SK-N-SH (cell line): ENCODE measurements at regions not wholly inside any gene's neighbourhood (a gene's known extent, or its start where the extent isn't known, plus 50 kb on each side); places are given as distances from the start of the nearest gene placed in this dataset.
A peak's percentile ranks its signal among the peaks of the same experiment; 100 is the strongest.

Source experiments
- CTCF ChIA-PET: fragments of 300-600, 350-600 bp; formaldehyde crosslinking; extraction: SDS; loops from one replicate; lab custom pipeline; 2021; lab: Yijun Ruan, JAX
- POLR2A ChIA-PET: fragments of 350-600 bp; sonication (Branson Sonifier 250); formaldehyde crosslinking; extraction: SDS; loops from one replicate; lab custom pipeline; 2020; ENCODE audit warnings: antibody characterized with exemption, inconsistent platforms; lab: Yijun Ruan, JAX
- DNase-seq: peaks from one replicate; pipeline ENCODE4 v3.0.0; 2012
- H2AFZ ChIP-seq: fragments of 200-600 bp; sonication (generic); 2 replicates; pipeline ENCODE4 v1.8.1; 2016; ENCODE audit warnings: antibody characterized with exemption, mild to moderate bottlenecking, low read depth
- H3F3A ChIP-seq: fragments of 200-600 bp; sonication (generic); replicated peaks from 2 replicates; pipeline ENCODE3; 2016; ENCODE audit warnings: antibody characterized with exemption, mild to moderate bottlenecking; ENCODE audit not compliant: insufficient read depth
- H3K27ac ChIP-seq, 2 experiments: fragments of 200-500 bp in 1 of 2; fragments of 200-600 bp in 1 of 2; sonication (Bioruptor generic) in 1 of 2; sonication (generic), shearing (Covaris generic) in 1 of 2; 2 replicates each; pipeline versions ENCODE4 v1.5.1 to v1.6.1; 2014 to 2016; ENCODE audit warnings: low read depth in 2 of 2, inconsistent platforms in 1 of 2, low read length in 1 of 2, mild to moderate bottlenecking in 1 of 2, mixed read lengths in 1 of 2
- H3K27me3 ChIP-seq: fragments of 200-600 bp; sonication (generic), shearing (Covaris generic); 2 replicates; pipeline ENCODE4 v1.6.1; 2016; ENCODE audit warnings: mixed run types; ENCODE audit not compliant: insufficient read depth
- H3K36me3 ChIP-seq, 2 experiments: fragments of 200-500 bp in 1 of 2; fragments of 200-600 bp in 1 of 2; sonication (Bioruptor generic) in 1 of 2; sonication (generic) in 1 of 2; replicated peaks in 1 of 2; 2 replicates each; pipeline versions ENCODE3 to v1.5.1; 2014 to 2016; ENCODE audit warnings: low read length in 1 of 2, mild to moderate bottlenecking in 1 of 2; ENCODE audit not compliant: insufficient read depth in 2 of 2, control insufficient read depth in 1 of 2
- H3K4me1 ChIP-seq, 2 experiments: fragments of 200-500 bp in 1 of 2; fragments of 200-600 bp in 1 of 2; sonication (Bioruptor generic) in 1 of 2; sonication (generic), shearing (Covaris generic) in 1 of 2; 2 replicates each; pipeline versions ENCODE4 v1.5.1 to v1.6.1; 2014 to 2016; ENCODE audit warnings: low read depth in 1 of 2, low read length in 1 of 2, mixed run types in 1 of 2; ENCODE audit not compliant: insufficient read depth in 2 of 2, control insufficient read depth in 1 of 2
- H3K4me2 ChIP-seq: fragments of 200-600 bp; sonication (generic), shearing (Covaris generic); 2 replicates; pipeline ENCODE4 v1.6.1; 2017; ENCODE audit warnings: mixed run types
- H3K4me3 ChIP-seq, 2 experiments: fragments of 200-500 bp in 1 of 2; fragments of 200-600 bp in 1 of 2; sonication (Bioruptor generic) in 1 of 2; sonication (generic), shearing (Covaris generic) in 1 of 2; 2 replicates each; pipeline versions ENCODE4 v1.5.1 to v1.8.1; 2014 to 2016; ENCODE audit warnings: low read depth in 2 of 2, inconsistent platforms in 1 of 2, low read length in 1 of 2, mild to moderate bottlenecking in 1 of 2, mixed read lengths in 1 of 2, moderate library complexity in 1 of 2
- H3K79me2 ChIP-seq: fragments of 200-600 bp; sonication (generic); 2 replicates; pipeline ENCODE4 v1.8.1; 2017; ENCODE audit warnings: mild to moderate bottlenecking; ENCODE audit not compliant: insufficient read depth
- H3K9ac ChIP-seq: fragments of 200-600 bp; sonication (generic); 2 replicates; pipeline ENCODE4 v1.6.1; 2017; ENCODE audit warnings: mixed run types
- H3K9me2 ChIP-seq: fragments of 200-600 bp; sonication (generic); 2 replicates; pipeline ENCODE4 v1.6.1; 2017; ENCODE audit warnings: mixed run types
- H3K9me3 ChIP-seq: fragments of 200-600 bp; sonication (generic); 2 replicates; pipeline ENCODE4 v1.6.1; 2017; ENCODE audit warnings: mixed run types, mild to moderate bottlenecking, moderate library complexity
- H4K20me1 ChIP-seq: fragments of 200-600 bp; sonication (generic); 2 replicates; pipeline ENCODE4 v1.6.1; 2017; ENCODE audit warnings: mild to moderate bottlenecking, mixed run types; ENCODE audit not compliant: insufficient read depth
- ELF1 ChIP-seq: IDR thresholded peaks from 2 replicates; pipeline ENCODE4 v1.4.0; 2012
- EP300 ChIP-seq, 2 experiments: IDR thresholded peaks; 2 replicates each; pipeline versions ENCODE4 v1.4.0 to v1.6.1; 2012; ENCODE audit warnings: borderline replicate concordance in 1 of 2, low read depth in 1 of 2, low read length in 1 of 2
- EZH2phosphoT487 ChIP-seq: fragments of 200-600 bp; sonication (generic); IDR thresholded peaks from 2 replicates; pipeline ENCODE4 v1.6.1; 2017; ENCODE audit warnings: low read depth, mixed run types, mild to moderate bottlenecking, antibody characterized with exemption, moderate library complexity, borderline replicate concordance
- FOXM1 ChIP-seq: IDR thresholded peaks from 2 replicates; pipeline ENCODE4 v1.4.0; 2012; ENCODE audit warnings: low read depth, mild to moderate bottlenecking
- GABPA ChIP-seq: IDR thresholded peaks from 2 replicates; pipeline ENCODE4 v1.4.0; 2012; ENCODE audit warnings: low read depth, mild to moderate bottlenecking
- GATA2 ChIP-seq: sonication (generic); formaldehyde crosslinking; IDR thresholded peaks from 2 replicates; pipeline ENCODE4 v1.5.0; 2020; ENCODE audit warnings: mild to moderate bottlenecking, missing genetic modification reagents
- MXI1 ChIP-seq: IDR thresholded peaks from 2 replicates; pipeline ENCODE4 v1.6.1; 2012; ENCODE audit warnings: mild to moderate bottlenecking, low read depth, low read length, improper control_type of control experiment
- NFIC ChIP-seq: IDR thresholded peaks from 2 replicates; pipeline ENCODE4 v1.4.0; 2012; ENCODE audit warnings: borderline replicate concordance
- NRF1 ChIP-seq: IDR thresholded peaks from 2 replicates; pipeline ENCODE4 v1.6.1; 2012; ENCODE audit warnings: low read depth, mild to moderate bottlenecking, low read length
- PBX3 ChIP-seq: IDR thresholded peaks from 2 replicates; pipeline ENCODE4; 2012
- POLR2AphosphoS5 ChIP-seq: IDR thresholded peaks from 2 replicates; pipeline ENCODE4 v1.6.1; 2012; ENCODE audit warnings: low read depth, low read length
- RAD21 ChIP-seq: IDR thresholded peaks from 2 replicates; pipeline ENCODE4 v1.6.1; 2012; ENCODE audit warnings: mild to moderate bottlenecking, low read length
- RCOR1 ChIP-seq: fragments of 150-350 bp; IDR thresholded peaks from 2 replicates; pipeline ENCODE4 v1.6.1; 2017; ENCODE audit warnings: antibody characterized with exemption, low read length
- REST ChIP-seq: IDR thresholded peaks from 2 replicates; pipeline ENCODE4 v1.6.1; 2012; ENCODE audit warnings: mild to moderate bottlenecking, low read depth, low read length, moderate library complexity
- RFX5 ChIP-seq: IDR thresholded peaks from 2 replicates; pipeline ENCODE4 v1.6.1; 2012; ENCODE audit warnings: mild to moderate bottlenecking, improper control_type of control experiment, low read length
- TAF1 ChIP-seq: IDR thresholded peaks from 2 replicates; pipeline ENCODE4 v1.6.1; 2012; ENCODE audit warnings: low read depth, mild to moderate bottlenecking, low read length, moderate library complexity, borderline replicate concordance
- TEAD4 ChIP-seq: IDR thresholded peaks from 2 replicates; pipeline ENCODE4 v1.4.0; 2012; ENCODE audit warnings: mild to moderate bottlenecking, borderline replicate concordance; ENCODE audit not compliant: insufficient read depth
- USF1 ChIP-seq: IDR thresholded peaks from 2 replicates; pipeline ENCODE4 v1.4.0; 2012; ENCODE audit warnings: low read depth, borderline replicate concordance
- YY1 ChIP-seq: IDR thresholded peaks from 2 replicates; pipeline ENCODE4 v1.4.0; 2012; ENCODE audit warnings: low read depth, mild to moderate bottlenecking
- WGBS: methylation state at CpG from one replicate; pipeline ENCODE4 v1.1.6; 2017; ENCODE audit warnings: low lambda C conversion rate; 5-methylcytosine and 5-hydroxymethylcytosine counted together

GRCh38 chr6:9717568-9717967 lies 697.3 kb downstream of the TFAP2A start:
- POLR2A ChIA-PET: no interaction called here
- no peak for DNase-seq
- WGBS: 4% methylated on average over 3 of the region's 3 CpGs
- CTCF ChIA-PET: no interaction called here
- Histone ChIP-seq H2AFZ (no peak overlapping the region), H3K36me3 (no peaks in the 10 kb centered on the region), H3K27ac (no peak overlapping the region), H3K4me3 (no peak overlapping the region), H4K20me1 (no peaks in the 10 kb centered on the region), H3K4me1 (no peaks in the 10 kb centered on the region), H3K79me2 (no peaks in the 10 kb centered on the region), H3F3A (no peaks in the 10 kb centered on the region), H3K9me2 (no peaks in the 10 kb centered on the region), H3K9ac (no peak overlapping the region), H3K9me3 (no peaks in the 10 kb centered on the region), H3K4me2 (no peak overlapping the region), H3K27me3 (no peaks in the 10 kb centered on the region; the same call in 1 of the 2 replicates)
- TF ChIP-seq GATA2 (CRISPR knock-in tag) (no peak), EZH2phosphoT487 (peak; percentile 4; the same call in 1 of the 2 replicates), PBX3 (no peak)

GRCh38 chr6:9711365-9711764 lies 703.5 kb downstream of the TFAP2A start:
- Histone ChIP-seq H3K4me3 (no peak overlapping the region), H3K4me2 (no peak overlapping the region), H2AFZ (no peak overlapping the region), H4K20me1 (no peaks in the 10 kb centered on the region), H3K36me3 (no peaks in the 10 kb centered on the region), H3K9me3 (no peaks in the 10 kb centered on the region), H3F3A (no peaks in the 10 kb centered on the region), H3K27me3 (no peaks in the 10 kb centered on the region), H3K27ac (no peak overlapping the region), H3K4me1 (no peaks in the 10 kb centered on the region), H3K9me2 (no peaks in the 10 kb centered on the region), H3K9ac (no peak overlapping the region), H3K79me2 (no peaks in the 10 kb centered on the region)
- ChIA-PET CTCF (no interaction called here), POLR2A (no interaction called here)
- DNase-seq: no peak
- no peak for TF ChIP-seq RFX5
- WGBS: 38% methylated on average over 1 of the region's 1 CpG

GRCh38 chr6:9710574-9710973 lies 704.3 kb downstream of the TFAP2A start:
- no peak for DNase-seq
- Histone ChIP-seq H3F3A (no peaks in the 10 kb centered on the region), H3K9me3 (no peaks in the 10 kb centered on the region), H3K27ac (no peak overlapping the region), H3K4me1 (no peaks in the 10 kb centered on the region), H3K36me3 (no peaks in the 10 kb centered on the region), H2AFZ (no peak overlapping the region), H3K79me2 (no peaks in the 10 kb centered on the region), H4K20me1 (no peaks in the 10 kb centered on the region), H3K4me3 (no peak overlapping the region), H3K27me3 (no peaks in the 10 kb centered on the region), H3K4me2 (no peak overlapping the region), H3K9ac (no peak overlapping the region), H3K9me2 (no peaks in the 10 kb centered on the region)
- ChIA-PET POLR2A (no interaction called here), CTCF (no interaction called here)
- 5% methylated on average over 2 of the region's 2 CpGs for WGBS
- no peak for TF ChIP-seq MXI1
- TF ChIP-seq ELF1: no peak
- TF ChIP-seq POLR2AphosphoS5: no peak
- TF ChIP-seq TAF1: no peak
- TF ChIP-seq EP300 (IDR thresholded peaks at IDR 0.05; ENCODE audit: borderline replicate concordance in 1 of 2, low read depth in 1 of 2, low read length in 1 of 2): no peak
- no peak for TF ChIP-seq YY1
- TF ChIP-seq GATA2 (CRISPR knock-in tag): no peak
- TF ChIP-seq REST: no peak
- TF ChIP-seq NFIC: no peak
- TF ChIP-seq TEAD4: no peak
- no peak for TF ChIP-seq FOXM1
- no peak for TF ChIP-seq USF1
- TF ChIP-seq GABPA: no peak
- TF ChIP-seq NRF1: no peak
- TF ChIP-seq RAD21: no peak
- TF ChIP-seq RCOR1: no peak
- TF ChIP-seq EZH2phosphoT487: no peak
